ENCODE measurements at regions not wholly inside any gene's neighbourhood (a gene's known extent, or its start where the extent isn't known, plus 50 kb on each side); places are given as distances from the start of the nearest gene placed in this dataset. TPM values are rescaled to one million over a fixed set of nuclear protein-coding genes. Genes with fewer than 3 reads are reported as not detected.

DNA sequence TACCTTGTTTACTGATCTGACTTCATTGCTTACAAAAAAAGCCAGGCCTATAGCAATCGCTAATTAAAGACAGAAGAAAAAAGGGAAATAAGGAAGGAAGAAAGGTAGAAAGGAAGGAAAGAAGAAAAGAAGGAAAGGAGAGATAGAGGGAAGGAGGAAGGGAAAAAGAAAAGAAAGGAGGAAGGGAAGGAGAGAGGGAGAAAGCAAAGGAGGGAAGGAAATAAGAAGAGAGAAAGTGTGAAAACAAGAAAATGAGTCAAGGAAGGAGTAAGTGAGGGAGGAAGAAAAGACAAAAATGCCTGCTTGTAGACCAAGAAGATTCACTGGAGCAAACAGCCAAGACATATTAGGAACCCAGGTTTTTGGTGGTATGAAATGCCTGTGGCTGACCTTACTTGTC lies 57.0 kb upstream of the MAGEB16 start:
- Histone ChIP-seq H3K27ac (replicated peaks; ENCODE audit: low read length) (no peak overlapping the region), H2BK120ac (ENCODE audit: low read depth, low read length) (no peak overlapping the region), H3K27me3 (ENCODE audit: control insufficient read depth in 3 of 3, insufficient read depth in 3 of 3, low read depth in 1 of 3, low read length in 3 of 3) (peaks cover 0 to 3% (median 0%) of the 10 kb centered on the region in 3 experiments), H4K91ac (ENCODE audit: low read depth, low read length, poor library complexity) (no peak overlapping the region), H2AK5ac (ENCODE audit: low read depth, low read length) (no peak overlapping the region), H3K14ac (ENCODE audit: low read length) (no peak overlapping the region), H2AFZ (ENCODE audit: low read length) (no peak overlapping the region), H4K8ac (ENCODE audit: low read depth, low read length) (no peak overlapping the region), H3K9me3 (replicated peaks in 1 of 2; ENCODE audit: control insufficient read depth in 2 of 2, insufficient read depth in 1 of 2, low read depth in 1 of 2, low read length in 2 of 2) (no peaks in the 10 kb centered on the region), H2BK12ac (ENCODE audit: low read length) (no peak overlapping the region), H2BK15ac (ENCODE audit: low read length) (no peak overlapping the region), H3K9ac (ENCODE audit: low read depth, low read length, poor library complexity) (no peak overlapping the region), H3K4me3 (ENCODE audit: low read length in 2 of 2) (no peak overlapping the region), H3K4me2 (ENCODE audit: insufficient read depth, low read length, poor library complexity, severe bottlenecking) (no peak overlapping the region), H3K4me1 (ENCODE audit: control insufficient read depth in 2 of 2, insufficient read depth in 1 of 2, low read depth in 1 of 2, low read length in 2 of 2) (no peaks in the 10 kb centered on the region), H3K4ac (ENCODE audit: low read length) (no peak overlapping the region), H3K79me1 (ENCODE audit: low read depth, low read length) (no peaks in the 10 kb centered on the region), H3K23ac (ENCODE audit: low read depth, low read length, poor library complexity) (no peak overlapping the region), H3K18ac (ENCODE audit: low read length) (no peak overlapping the region), H3K36me3 (replicated peaks in 1 of 2; ENCODE audit: control insufficient read depth in 2 of 2, insufficient read depth in 2 of 2, low read length in 2 of 2) (no peaks in the 10 kb centered on the region), H2BK5ac (ENCODE audit: low read length) (no peak overlapping the region)
- no CpG with 5 or more reads among the region's 1 CpG for WGBS, 2 donors (ENCODE audit: extremely low coverage in 2 of 2, insufficient read length in 2 of 2, insufficient replicate concordance in 1 of 2)
- no peak for DNase-seq (ENCODE audit: low spot score)

- DNase-seq (ENCODE audit: low spot score) = no peak
- Histone ChIP-seq H3K4ac (ENCODE audit: low read length) (no peak overlapping the region), H3K27me3 (ENCODE audit: control insufficient read depth in 3 of 3, insufficient read depth in 3 of 3, low read depth in 1 of 3, low read length in 3 of 3) (peaks cover 0 to 3% (median 0%) of the 10 kb centered on the region in 3 experiments), H3K23ac (ENCODE audit: low read depth, low read length, poor library complexity) (no peak overlapping the region), H3K9me3 (replicated peaks in 1 of 2; ENCODE audit: control insufficient read depth in 2 of 2, insufficient read depth in 1 of 2, low read depth in 1 of 2, low read length in 2 of 2) (no peaks in the 10 kb centered on the region), H3K14ac (ENCODE audit: low read length) (no peak overlapping the region), H2BK15ac (ENCODE audit: low read length) (no peak overlapping the region), H3K27ac (replicated peaks; ENCODE audit: low read length) (no peak overlapping the region), H2BK12ac (ENCODE audit: low read length) (no peak overlapping the region), H4K91ac (ENCODE audit: low read depth, low read length, poor library complexity) (no peak overlapping the region), H3K79me1 (ENCODE audit: low read depth, low read length) (no peaks in the 10 kb centered on the region), H2BK5ac (ENCODE audit: low read length) (no peak overlapping the region), H3K4me2 (ENCODE audit: insufficient read depth, low read length, poor library complexity, severe bottlenecking) (no peak overlapping the region), H3K18ac (ENCODE audit: low read length) (no peak overlapping the region), H3K36me3 (replicated peaks in 1 of 2; ENCODE audit: control insufficient read depth in 2 of 2, insufficient read depth in 2 of 2, low read length in 2 of 2) (no peaks in the 10 kb centered on the region), H2AFZ (ENCODE audit: low read length) (no peak overlapping the region), H4K8ac (ENCODE audit: low read depth, low read length) (no peak overlapping the region), H2AK5ac (ENCODE audit: low read depth, low read length) (no peak overlapping the region), H3K4me3 (ENCODE audit: low read length in 2 of 2) (no peak overlapping the region), H3K4me1 (ENCODE audit: control insufficient read depth in 2 of 2, insufficient read depth in 1 of 2, low read depth in 1 of 2, low read length in 2 of 2) (no peaks in the 10 kb centered on the region), H3K9ac (ENCODE audit: low read depth, low read length, poor library complexity) (no peak overlapping the region), H2BK120ac (ENCODE audit: low read depth, low read length) (no peak overlapping the region)
- no CpG with 5 or more reads among the region's 2 CpGs for WGBS, 2 donors (ENCODE audit: extremely low coverage in 2 of 2, insufficient read length in 2 of 2, insufficient replicate concordance in 1 of 2)
Measured at GRCh38 chrX:35743331-35743730, 54.8 kb upstream of the MAGEB16 start.

Small RNA genes lying in the stretch of these regions (small RNA-seq; reads per million reads assigned to genes)
- gene RNU6-1087P (ENCODE audit: insufficient read depth) = not detected
